HG02759 (cell line): ENCODE measurements at regions not wholly inside any gene's neighbourhood (a gene's known extent, or its start where the extent isn't known, plus 50 kb on each side); places are given as distances from the start of the nearest gene placed in this dataset.

Source experiments
- ATAC-seq: cut with Tn5 transposase; IDR thresholded peaks from one replicate; pipeline ENCODE4 v1.9.1; 2021; ENCODE audit warnings: mild to moderate bottlenecking, moderate library complexity; ENCODE audit not compliant: unreplicated experiment

GRCh38 chr3:26345613-26346012 lies 277.0 kb upstream of the LRRC3B start:
- no peak for ATAC-seq

DNA sequence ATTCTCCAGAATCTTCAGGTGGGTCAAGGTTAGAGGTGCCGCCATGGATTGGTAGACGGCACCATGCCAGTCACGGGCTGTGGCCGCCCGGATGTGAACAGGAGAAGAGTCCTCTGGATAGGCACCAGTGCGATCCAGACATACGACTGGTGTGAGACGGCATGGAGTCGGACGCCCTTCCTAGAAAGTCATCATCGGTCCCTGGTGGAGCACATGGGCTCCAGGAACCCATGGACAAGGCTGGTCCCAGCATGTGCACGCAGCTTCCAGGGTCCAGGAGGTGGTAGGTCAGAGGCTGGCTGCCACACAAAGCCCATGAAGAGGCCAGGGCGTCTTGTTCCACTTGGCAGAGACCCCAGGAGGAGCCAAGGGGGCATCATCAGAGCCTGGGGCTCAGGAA lies 276.1 kb upstream of the LRRC3B start:
- ATAC-seq, result no peak

DNA sequence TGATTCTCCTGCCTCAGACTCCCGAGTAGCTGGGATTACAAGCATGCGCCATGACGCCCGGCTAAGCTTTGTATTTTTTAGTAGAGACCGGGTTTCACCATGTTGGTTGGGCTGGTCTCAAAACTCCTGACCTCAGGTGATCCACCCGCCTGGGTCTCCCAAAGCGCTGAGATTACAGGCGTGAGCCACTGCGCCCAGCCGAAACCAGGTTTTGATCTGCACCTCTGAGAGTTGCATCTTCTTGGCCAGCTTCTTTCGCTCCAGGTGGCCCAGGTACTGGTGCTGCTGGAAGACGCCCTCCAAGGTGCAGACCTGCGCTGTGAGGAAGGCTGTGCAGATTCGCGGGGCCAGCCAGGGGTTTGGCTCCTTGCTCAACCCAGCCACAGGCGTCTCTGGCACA lies 275.4 kb upstream of the LRRC3B start:
- no peak for ATAC-seq

- ATAC-seq, result no peak
Measured at GRCh38 chr3:26350853-26351252, 271.7 kb upstream of the LRRC3B start.

- no peak for ATAC-seq
Measured at GRCh38 chr3:26353097-26353496, 269.5 kb upstream of the LRRC3B start.

GRCh38 chr3:26358405-26358804 lies 264.2 kb upstream of the LRRC3B start:
- no peak for ATAC-seq

DNA sequence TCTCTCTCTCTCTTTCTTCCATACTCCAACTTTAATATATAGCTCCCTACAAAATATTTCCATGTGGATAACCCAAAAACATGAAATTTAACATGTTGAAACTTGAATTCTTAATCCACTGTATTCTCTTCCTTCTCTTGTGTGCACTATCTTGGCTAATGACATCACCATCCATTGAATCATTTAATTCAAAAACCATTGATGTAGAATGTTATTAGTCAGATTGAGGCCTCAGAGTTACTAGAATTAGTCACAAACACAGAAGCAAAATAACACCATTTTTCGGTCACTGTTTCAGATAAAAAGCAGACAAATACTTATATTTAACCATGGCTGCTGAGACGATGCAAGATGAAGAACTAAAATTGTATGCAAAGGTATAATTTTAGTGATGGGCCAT lies 256.9 kb upstream of the LRRC3B start:
- ATAC-seq, result no peak

GRCh38 chr3:26368312-26368711 lies 254.3 kb upstream of the LRRC3B start:
- no peak for ATAC-seq

- ATAC-seq, result no peak
Measured at GRCh38 chr3:26369133-26369532, 253.4 kb upstream of the LRRC3B start.

DNA sequence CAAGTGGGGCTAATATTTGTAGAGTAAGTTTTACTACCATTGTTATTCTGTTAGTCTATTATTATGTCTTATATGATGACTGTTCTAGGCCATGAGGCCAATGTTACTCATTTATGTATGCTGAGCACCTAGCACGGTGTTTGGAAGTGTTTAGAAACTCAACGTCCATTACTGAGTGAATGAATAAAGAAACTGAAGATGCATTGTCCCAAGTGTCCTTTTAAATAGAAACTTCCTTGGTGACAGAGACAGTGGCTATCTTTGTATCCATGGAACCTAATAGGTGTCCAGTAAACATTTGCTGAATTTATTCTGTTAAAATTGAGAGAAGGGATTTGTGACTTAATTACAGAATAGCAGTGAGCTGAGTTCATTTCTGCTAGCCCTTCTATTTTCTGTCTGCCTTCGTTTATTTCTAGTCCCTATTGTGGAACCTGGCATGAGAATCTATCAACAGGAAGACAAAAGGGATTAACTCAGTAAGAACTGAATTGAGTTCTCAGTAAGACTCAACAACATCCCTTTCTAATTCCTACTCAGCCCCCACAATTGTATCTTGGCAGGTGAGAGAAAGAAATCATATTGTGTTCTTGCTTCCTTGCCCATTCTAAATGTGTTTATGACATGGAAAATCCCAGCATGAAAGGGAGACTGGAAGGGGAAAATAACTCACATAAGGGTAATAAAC lies 246.6 kb upstream of the LRRC3B start:
- no peak for ATAC-seq

DNA sequence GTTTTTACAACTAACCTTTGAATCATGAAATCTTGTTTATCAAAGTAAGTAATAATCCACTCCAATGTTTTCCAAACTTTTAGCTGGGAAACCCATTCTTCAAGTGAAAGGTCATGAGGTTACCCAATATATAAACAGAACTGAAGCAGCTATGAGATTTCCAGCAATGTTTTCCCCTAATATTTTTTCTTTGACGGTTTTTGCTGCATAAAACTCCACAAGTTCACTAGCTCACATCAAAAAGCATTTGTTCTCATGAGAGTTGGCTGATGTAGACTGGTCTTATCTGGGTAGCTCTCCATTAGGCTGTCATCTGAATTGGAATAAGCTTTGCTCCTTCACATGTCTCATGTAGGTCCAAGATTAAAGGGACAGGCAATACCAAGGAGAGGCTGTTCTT lies 241.2 kb upstream of the LRRC3B start:
- no peak for ATAC-seq

- no peak for ATAC-seq
Measured at GRCh38 chr3:26406636-26407035, 215.9 kb upstream of the LRRC3B start.

DNA sequence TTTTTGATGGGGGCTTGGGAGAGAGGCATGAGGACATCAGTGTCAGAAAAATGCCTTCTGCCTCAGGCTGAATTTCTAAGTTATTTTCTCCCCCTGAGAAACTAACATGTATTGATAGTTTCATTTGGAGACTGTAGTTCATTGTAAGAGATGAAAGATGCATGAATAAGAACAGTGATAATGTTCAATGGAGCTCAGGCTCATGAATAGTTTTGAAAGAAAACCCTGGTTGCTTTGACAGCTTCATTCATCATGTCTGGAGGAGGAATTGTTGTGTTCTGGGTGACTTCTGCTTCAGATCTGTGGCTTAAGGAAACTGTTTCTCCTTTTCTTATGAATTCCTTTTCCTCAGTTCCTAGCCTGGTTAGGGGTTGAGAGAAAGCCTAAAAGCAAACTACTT lies 204.0 kb upstream of the LRRC3B start:
- no peak for ATAC-seq

GRCh38 chr3:26422415-26422814 lies 200.2 kb upstream of the LRRC3B start:
- ATAC-seq, result no peak

- ATAC-seq, result no peak
Measured at GRCh38 chr3:26425076-26425475, 197.5 kb upstream of the LRRC3B start.

DNA sequence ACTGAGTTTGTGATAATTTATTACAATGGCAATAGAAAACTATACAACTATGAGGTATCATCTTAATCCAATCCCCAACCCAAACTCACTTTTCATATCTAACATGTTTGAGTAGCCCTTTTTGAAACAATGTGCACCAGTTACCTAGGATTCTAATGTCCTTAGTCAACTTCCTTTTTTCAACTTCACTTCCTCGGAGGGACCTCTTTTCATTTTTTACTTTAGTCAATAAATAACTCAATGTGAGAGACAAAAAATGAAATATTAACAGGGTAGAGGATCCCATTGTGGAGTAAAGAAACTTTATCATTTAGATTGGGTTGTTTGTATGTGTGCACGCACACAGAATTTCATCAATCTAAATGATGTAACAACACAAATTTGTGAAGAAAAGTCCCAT lies 193.6 kb upstream of the LRRC3B start:
- no peak for ATAC-seq

GRCh38 chr3:26437678-26438077 lies 184.9 kb upstream of the LRRC3B start:
- ATAC-seq, result no peak

DNA sequence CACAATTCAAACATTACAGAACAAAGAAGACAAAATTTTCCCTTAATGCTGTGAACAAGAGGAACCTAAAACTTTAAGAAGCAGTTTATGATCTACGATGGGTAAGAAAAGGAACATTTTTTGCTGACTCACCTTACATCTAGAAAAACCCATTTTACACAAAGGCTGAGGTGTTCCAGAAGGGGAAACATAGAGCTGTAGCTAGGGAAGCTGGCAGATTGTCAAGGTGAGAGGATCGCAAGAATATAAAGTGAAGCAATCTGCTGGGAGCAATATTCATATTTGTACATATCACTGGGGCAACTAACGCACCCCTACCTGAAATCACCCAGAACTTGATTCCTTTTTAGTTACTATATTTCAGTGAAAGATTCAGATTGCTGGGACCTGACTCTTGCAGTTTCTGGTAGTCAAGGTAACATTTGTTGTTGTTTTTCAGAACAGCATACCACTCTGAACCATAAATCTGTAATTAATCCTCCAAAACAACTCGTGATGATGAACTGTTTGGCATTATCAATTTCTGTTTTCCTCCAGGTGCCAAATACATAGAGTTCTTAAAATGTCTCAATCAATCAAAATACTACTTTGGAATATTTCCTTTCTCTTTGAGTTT lies 184.1 kb upstream of the LRRC3B start:
- ATAC-seq, result no peak

GRCh38 chr3:26438981-26439884 lies 183.3 kb upstream of the LRRC3B start:
- ATAC-seq, result no peak

- ATAC-seq, result no peak
Measured at GRCh38 chr3:26449996-26450395, 172.6 kb upstream of the LRRC3B start.

DNA sequence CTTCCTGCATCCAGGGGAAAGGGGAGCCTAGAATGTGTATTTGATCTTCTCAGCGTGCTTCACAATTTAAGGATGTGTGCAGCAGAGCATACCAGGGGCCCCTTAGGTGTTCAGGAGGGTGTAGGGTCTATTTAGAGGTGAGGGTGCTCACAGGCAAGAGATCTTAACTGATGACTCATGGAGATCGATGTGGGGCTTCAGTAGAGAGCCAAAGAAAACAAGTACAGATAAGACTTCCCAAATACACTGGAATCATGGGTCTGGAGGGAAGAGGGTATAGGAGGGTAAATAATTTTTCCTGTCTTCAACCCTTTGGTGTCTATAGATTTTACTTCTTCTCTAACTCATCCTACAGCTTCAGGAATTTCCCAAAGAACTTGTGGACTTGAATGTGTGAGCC lies 170.2 kb upstream of the LRRC3B start:
- ATAC-seq, result no peak

- ATAC-seq, result no peak
Measured at GRCh38 chr3:26460985-26461384, 161.6 kb upstream of the LRRC3B start.
